Lower lobe of right lung (tissue), 2 donors: ENCODE measurements at regions not wholly inside any gene's neighbourhood (a gene's known extent, or its start where the extent isn't known, plus 50 kb on each side); places are given as distances from the start of the nearest gene placed in this dataset.

Experiments
- ATAC-seq, 2 donors: fragments of 200-7000 bp; cut with Tn5 transposase; one replicate each; pipeline ENCODE4 v1.9.1; 2020 to 2022; ENCODE audit warnings: mild to moderate bottlenecking in 2 of 2, moderate library complexity in 2 of 2
- DNase-seq: peaks from one replicate; pipeline ENCODE4 v3.0.0-alpha.2; 2020
- H3K27ac ChIP-seq: fragments of 200-600 bp; one replicate; pipeline ENCODE4 v1.8.0; 2022
- H3K27me3 ChIP-seq: fragments of 200-600 bp; one replicate; pipeline ENCODE4 v1.8.0; 2022; ENCODE audit warnings: low read depth
- H3K36me3 ChIP-seq: fragments of 200-600 bp; one replicate; pipeline ENCODE4 v1.8.0; 2022; ENCODE audit warnings: mild to moderate bottlenecking
- H3K4me1 ChIP-seq: fragments of 200-600 bp; one replicate; pipeline ENCODE4 v1.8.0; 2022
- H3K4me3 ChIP-seq: fragments of 200-600 bp; one replicate; pipeline ENCODE4 v1.8.0; 2022; ENCODE audit warnings: mild to moderate bottlenecking
- H3K9me3 ChIP-seq: fragments of 200-600 bp; one replicate; pipeline ENCODE4 v1.8.0; 2022
- intact Hi-C: fragments of 100-400 bp; cut with DNase I; formaldehyde crosslinking; loops from one replicate; pipeline ENCODE4 v1.11.0; 2022
- TF ChIP-seq, protein P1 (sequence below): fragments of 200-600 bp; IDR thresholded peaks from one replicate; pipeline ENCODE4 v1.8.0; 2022; ENCODE audit warnings: antibody characterized with exemption, mild to moderate bottlenecking
- donor health status: DM: no; HTN: yes; CAD: no; lungs with severe emphysema.

DNA sequence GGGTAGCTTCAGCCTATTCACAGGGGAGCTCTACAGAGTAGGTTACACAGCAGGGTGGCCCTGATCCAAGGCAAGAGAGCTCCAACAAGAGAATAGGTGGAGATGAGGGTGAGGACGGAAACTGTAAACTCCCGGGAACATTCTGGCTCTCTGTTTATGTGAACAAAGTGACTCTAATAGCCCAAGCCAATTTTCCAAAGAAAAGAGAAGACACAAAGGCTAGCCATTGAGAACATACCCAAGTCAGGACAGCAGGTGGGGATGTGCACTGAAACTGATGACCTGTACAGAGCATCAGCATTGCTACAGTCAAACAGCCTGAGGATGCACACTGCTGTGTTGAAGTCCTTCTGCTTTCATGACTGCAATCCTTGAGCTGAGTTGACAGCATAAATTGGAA, 136.0 kb upstream of the TOP1 start:
- ATAC-seq (no peak), DNase-seq (no peak)
- intact Hi-C loops, result no loop called here
- H3K27me3 ChIP-seq, result no peaks in the 10 kb centered on the region
- no peak overlapping the region for H3K27ac ChIP-seq
- no peak overlapping the region for H3K4me3 ChIP-seq
- no peaks in the 10 kb centered on the region for H3K9me3 ChIP-seq
- peaks cover 6% of the 10 kb centered on the region for H3K4me1 ChIP-seq
- TF ChIP-seq, protein P1, sequence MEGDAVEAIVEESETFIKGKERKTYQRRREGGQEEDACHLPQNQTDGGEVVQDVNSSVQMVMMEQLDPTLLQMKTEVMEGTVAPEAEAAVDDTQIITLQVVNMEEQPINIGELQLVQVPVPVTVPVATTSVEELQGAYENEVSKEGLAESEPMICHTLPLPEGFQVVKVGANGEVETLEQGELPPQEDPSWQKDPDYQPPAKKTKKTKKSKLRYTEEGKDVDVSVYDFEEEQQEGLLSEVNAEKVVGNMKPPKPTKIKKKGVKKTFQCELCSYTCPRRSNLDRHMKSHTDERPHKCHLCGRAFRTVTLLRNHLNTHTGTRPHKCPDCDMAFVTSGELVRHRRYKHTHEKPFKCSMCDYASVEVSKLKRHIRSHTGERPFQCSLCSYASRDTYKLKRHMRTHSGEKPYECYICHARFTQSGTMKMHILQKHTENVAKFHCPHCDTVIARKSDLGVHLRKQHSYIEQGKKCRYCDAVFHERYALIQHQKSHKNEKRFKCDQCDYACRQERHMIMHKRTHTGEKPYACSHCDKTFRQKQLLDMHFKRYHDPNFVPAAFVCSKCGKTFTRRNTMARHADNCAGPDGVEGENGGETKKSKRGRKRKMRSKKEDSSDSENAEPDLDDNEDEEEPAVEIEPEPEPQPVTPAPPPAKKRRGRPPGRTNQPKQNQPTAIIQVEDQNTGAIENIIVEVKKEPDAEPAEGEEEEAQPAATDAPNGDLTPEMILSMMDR, result no peak
- no peaks in the 10 kb centered on the region for H3K36me3 ChIP-seq

DNA sequence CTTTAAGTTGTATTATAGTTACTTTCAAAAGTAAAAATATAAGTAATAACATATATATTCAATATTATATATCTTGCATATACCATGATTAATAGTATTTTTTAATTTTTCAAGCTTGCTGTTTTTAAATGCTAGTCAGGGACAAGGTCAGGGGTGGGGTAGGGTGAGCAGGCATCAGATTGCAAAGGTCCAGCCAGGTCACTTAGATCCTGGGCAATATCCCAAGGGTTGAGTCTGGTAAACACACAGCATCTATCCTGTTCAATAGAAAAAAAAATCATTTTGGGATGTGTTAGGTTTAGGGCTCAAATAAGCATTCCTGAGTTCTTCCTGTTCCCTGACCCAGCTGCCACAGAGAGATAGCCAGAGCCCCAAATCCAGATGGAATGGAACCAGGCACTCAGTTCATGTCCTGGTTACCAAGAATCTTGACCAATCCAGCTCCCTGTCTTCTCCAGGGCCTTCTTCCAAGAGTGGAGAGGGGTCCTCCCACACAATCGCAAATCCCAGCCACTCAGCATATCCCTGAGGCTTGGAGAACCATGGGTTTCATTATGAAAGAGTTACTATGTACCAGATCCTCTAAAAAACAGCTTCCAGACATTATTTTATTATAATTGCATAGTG, 134.9 kb upstream of the TOP1 start:
- H3K36me3 ChIP-seq, result no peaks in the 10 kb centered on the region

DNA sequence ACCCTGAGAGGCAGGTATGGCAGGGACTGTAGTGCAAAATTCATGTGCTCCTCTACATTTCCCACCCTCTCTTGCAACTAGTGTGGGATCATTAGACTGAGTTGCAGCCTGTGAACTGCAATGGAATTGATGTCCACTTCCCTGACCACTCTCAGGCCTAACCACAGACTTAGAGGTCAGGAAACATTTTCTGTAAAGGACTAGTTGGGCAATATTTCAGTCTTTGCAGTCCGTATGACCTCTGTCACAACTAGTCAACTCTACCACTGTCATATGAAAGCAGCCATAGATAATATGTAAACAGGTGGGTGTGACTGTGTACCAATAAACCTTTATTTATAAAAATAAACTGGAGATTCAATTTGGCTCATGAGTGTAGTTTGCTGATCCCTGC, 134.4 kb upstream of the TOP1 start:
- Histone ChIP-seq H3K27ac (no peak overlapping the region), H3K4me1 (peaks cover 6% of the 10 kb centered on the region), H3K4me3 (no peak overlapping the region), H3K27me3 (no peaks in the 10 kb centered on the region), H3K36me3 (no peaks in the 10 kb centered on the region), H3K9me3 (no peaks in the 10 kb centered on the region)
- DNase-seq, result no peak
- intact Hi-C loops, result no loop called here
- peak in 1 of 2 donors; percentile 42 for ATAC-seq
- TF ChIP-seq, protein P1, result no peak

More for the DNA sequence above, 134.9 kb upstream of the TOP1 start:
- H3K27me3 ChIP-seq, result no peaks in the 10 kb centered on the region
- H3K9me3 ChIP-seq, result no peaks in the 10 kb centered on the region
- no peak overlapping the region for H3K4me3 ChIP-seq
- TF ChIP-seq, protein P1, result no peak
- H3K4me1 ChIP-seq, result peaks cover 6% of the 10 kb centered on the region
- intact Hi-C loops, result no loop called here
- H3K27ac ChIP-seq, result no peak overlapping the region
- DNase-seq (no peak), ATAC-seq (no peak)

DNA sequence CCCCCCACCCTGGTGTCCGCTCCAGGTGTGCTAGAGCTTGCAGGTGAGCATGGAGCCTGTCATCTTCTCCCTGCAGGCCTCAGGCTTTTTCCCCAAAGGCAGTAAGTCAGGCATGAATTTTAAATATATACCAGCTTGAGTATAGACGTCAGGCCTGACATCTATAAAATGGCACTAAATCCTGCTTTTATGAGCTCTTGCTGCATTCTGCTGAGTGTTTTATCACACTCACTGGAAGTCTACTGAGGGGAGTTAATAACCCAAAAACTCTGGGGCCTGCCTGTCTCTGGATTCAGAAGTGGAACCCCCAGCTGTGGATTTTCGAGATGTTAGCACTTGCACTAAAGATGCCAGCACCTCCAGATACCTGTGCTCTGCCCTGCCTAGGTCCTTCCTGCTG, 133.4 kb upstream of the TOP1 start:
- H3K9me3 ChIP-seq, result no peaks in the 10 kb centered on the region
- TF ChIP-seq, protein P1, result no peak

DNA sequence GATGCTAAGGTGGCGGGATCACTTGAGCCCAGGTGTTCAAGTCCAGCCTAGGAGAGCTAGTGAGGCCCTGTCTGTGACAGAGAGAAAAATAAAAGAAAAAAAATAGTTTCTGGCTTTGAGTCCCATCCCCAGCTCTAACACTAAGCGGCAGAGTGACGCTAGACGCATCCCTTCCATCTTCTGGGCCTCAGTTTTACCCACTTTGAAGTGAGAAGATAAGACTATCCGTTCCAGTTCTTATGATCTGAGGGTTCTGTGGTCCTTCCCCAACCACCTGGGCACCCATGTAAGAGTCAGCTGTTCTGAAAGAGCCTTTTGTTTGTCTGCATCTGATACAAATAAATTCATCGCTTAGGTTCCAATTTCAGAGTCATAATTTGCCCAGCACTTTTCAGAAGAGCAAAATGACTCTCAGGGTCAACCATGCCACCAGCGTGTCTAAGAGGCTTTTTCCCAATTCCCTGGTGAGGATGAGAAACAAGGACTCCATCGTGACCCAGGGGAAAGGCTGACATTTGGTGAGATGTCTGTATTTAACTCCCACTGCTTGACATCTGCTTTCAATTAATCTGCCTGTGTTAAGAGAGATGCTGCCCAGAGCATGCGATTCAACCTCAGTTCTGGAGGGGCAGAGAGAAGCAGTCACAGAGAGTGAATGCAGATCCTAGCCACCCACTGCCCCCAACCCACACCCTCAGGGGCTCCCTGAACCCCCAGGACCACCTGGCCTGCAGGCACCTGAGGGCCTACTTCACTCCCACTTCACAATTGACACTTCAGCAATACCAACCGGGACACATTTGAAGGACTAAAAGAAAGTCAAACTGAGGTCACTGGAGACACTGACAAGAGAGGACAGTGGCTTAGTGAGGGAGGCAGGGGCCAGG, 131.6 kb upstream of the TOP1 start:
- H3K4me3 ChIP-seq, result no peak overlapping the region
- no peaks in the 10 kb centered on the region for H3K36me3 ChIP-seq
- no peak for DNase-seq
- TF ChIP-seq, protein P1, result no peak
- no peak for ATAC-seq
- no peaks in the 10 kb centered on the region for H3K9me3 ChIP-seq
- H3K27me3 ChIP-seq, result no peaks in the 10 kb centered on the region
- intact Hi-C loops, result no loop called here
- no peak overlapping the region for H3K27ac ChIP-seq
- peaks cover 6% of the 10 kb centered on the region for H3K4me1 ChIP-seq

More for the DNA sequence above, 133.4 kb upstream of the TOP1 start:
- intact Hi-C loops, result no loop called here
- no peak overlapping the region for H3K27ac ChIP-seq
- no peaks in the 10 kb centered on the region for H3K27me3 ChIP-seq
- H3K36me3 ChIP-seq, result no peaks in the 10 kb centered on the region
- no peak overlapping the region for H3K4me3 ChIP-seq
- ATAC-seq, result no peak
- no peak for DNase-seq
- peaks cover 6% of the 10 kb centered on the region for H3K4me1 ChIP-seq
